Glutamatergic neuron (in vitro differentiated cells): ENCODE measurements at regions not wholly inside any gene's neighbourhood (a gene's known extent, or its start where the extent isn't known, plus 50 kb on each side); places are given as distances from the start of the nearest gene placed in this dataset.

Experiments
- DNase-seq: peaks from one replicate; pipeline ENCODE4 v3.0.0; 2022
- H3K27ac Mint-ChIP-seq: one replicate; pipeline ENCODE4 v1.8.0; 2020; ENCODE audit warnings: mild to moderate bottlenecking, mixed read lengths, inconsistent platforms; ENCODE audit not compliant: unreplicated experiment
- H3K27me3 Mint-ChIP-seq: one replicate; pipeline ENCODE4 v1.8.0; 2020; ENCODE audit warnings: mild to moderate bottlenecking, moderate library complexity, mixed read lengths, inconsistent platforms; ENCODE audit not compliant: unreplicated experiment
- H3K36me3 Mint-ChIP-seq: one replicate; pipeline ENCODE4 v1.8.0; 2020; ENCODE audit warnings: mild to moderate bottlenecking, mixed read lengths, inconsistent platforms; ENCODE audit not compliant: unreplicated experiment
- H3K4me1 Mint-ChIP-seq: one replicate; pipeline ENCODE4 v1.8.0; 2020; ENCODE audit warnings: mild to moderate bottlenecking, low read depth, mixed read lengths, inconsistent platforms; ENCODE audit not compliant: unreplicated experiment
- H3K4me3 Mint-ChIP-seq: one replicate; pipeline ENCODE4 v1.8.0; 2020; ENCODE audit warnings: mild to moderate bottlenecking, mixed read lengths, inconsistent platforms; ENCODE audit not compliant: unreplicated experiment
- H3K9me3 Mint-ChIP-seq: one replicate; pipeline ENCODE4 v1.8.0; 2020; ENCODE audit warnings: mild to moderate bottlenecking, moderate library complexity, mixed read lengths, inconsistent platforms; ENCODE audit not compliant: unreplicated experiment
- CTCF ChIP-seq: fragments of 200-600 bp; sonication (generic); IDR thresholded peaks from one replicate; pipeline ENCODE4 v1.5.0; 2021; ENCODE audit not compliant: partially characterized antibody, unreplicated experiment

GRCh38 chr6:158249340-158249836 lies 62.9 kb upstream of the TULP4 start:
- Mint-ChIP-seq H3K4me3 (no peak overlapping the region), H3K36me3 (peaks cover 4% of the 10 kb centered on the region), H3K9me3 (no peaks in the 10 kb centered on the region), H3K4me1 (peaks cover 33% of the 10 kb centered on the region), H3K27ac (no peak overlapping the region), H3K27me3 (no peaks in the 10 kb centered on the region)
- no peak for TF ChIP-seq CTCF
- no peak for DNase-seq

- Mint-ChIP-seq H3K36me3 (no peaks in the 10 kb centered on the region), H3K9me3 (no peaks in the 10 kb centered on the region), H3K27me3 (no peaks in the 10 kb centered on the region), H3K4me1 (peaks cover 45% of the 10 kb centered on the region), H3K27ac (no peak overlapping the region), H3K4me3 (no peak overlapping the region)
- no peak for DNase-seq
- no peak for TF ChIP-seq CTCF
These were observed 60.7 kb upstream of the TULP4 start for GRCh38 chr6:158251565-158251964.

GRCh38 chr6:158253248-158253647 lies 59.0 kb upstream of the TULP4 start:
- Mint-ChIP-seq H3K27ac (peak overlapping the region; percentile 11), H3K36me3 (no peaks in the 10 kb centered on the region), H3K9me3 (peaks cover 1% of the 10 kb centered on the region), H3K27me3 (peaks cover 2% of the 10 kb centered on the region), H3K4me1 (peaks cover 46% of the 10 kb centered on the region), H3K4me3 (no peak overlapping the region)
- no peak for DNase-seq
- no peak for TF ChIP-seq CTCF

GRCh38 chr6:158255275-158255988 lies 56.8 kb upstream of the TULP4 start:
- peaks cover 4% of the 10 kb centered on the region for H3K36me3 Mint-ChIP-seq
- H3K27me3 Mint-ChIP-seq = peaks cover 4% of the 10 kb centered on the region
- TF ChIP-seq CTCF = no peak
- peaks cover 2% of the 10 kb centered on the region for H3K9me3 Mint-ChIP-seq
- H3K27ac Mint-ChIP-seq = peak overlapping the region; percentile 86
- H3K4me1 Mint-ChIP-seq = peaks cover 47% of the 10 kb centered on the region
- peak; percentile 38 for DNase-seq
- peak overlapping the region; percentile 61 for H3K4me3 Mint-ChIP-seq

- peaks cover 42% of the 10 kb centered on the region for H3K4me1 Mint-ChIP-seq
- peaks cover 4% of the 10 kb centered on the region for H3K36me3 Mint-ChIP-seq
- peaks cover 4% of the 10 kb centered on the region for H3K27me3 Mint-ChIP-seq
- H3K27ac Mint-ChIP-seq = peak overlapping the region; percentile 86
- no peak overlapping the region for H3K4me3 Mint-ChIP-seq
- peaks cover 3% of the 10 kb centered on the region for H3K9me3 Mint-ChIP-seq
- no peak for DNase-seq
- no peak for TF ChIP-seq CTCF
These were observed 56.2 kb upstream of the TULP4 start for GRCh38 chr6:158255989-158256601.
